ENCODE measurements at regions not wholly inside any gene's neighbourhood (a gene's known extent, or its start where the extent isn't known, plus 50 kb on each side); places are given as distances from the start of the nearest gene placed in this dataset.

DNA sequence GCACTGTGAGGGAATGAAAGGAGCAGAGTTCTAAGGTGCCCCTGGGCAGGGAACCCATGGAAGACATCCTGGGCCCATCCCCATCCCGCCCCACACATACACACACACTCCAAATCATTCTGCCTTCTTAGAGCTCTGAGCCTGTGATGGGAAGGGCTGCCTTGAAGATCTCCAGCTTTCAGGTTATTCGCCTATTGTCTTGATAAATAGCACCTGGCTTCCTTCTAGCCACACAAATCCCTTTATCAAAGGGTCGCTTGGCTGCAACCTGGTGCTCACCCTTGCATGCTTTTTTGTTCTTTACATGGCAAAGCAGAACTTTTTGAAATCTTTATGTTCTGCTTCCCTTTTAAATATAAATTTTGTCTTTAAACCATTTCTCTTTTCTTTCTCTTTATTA is 112.2 kb upstream of the TMTC1 start:
- TF ChIP-seq CTCF (IDR thresholded peaks at IDR 0.05), result no peak
- TF ChIP-seq POLR2A (IDR thresholded peaks at IDR 0.05), result no peak

Measured in testis (tissue), 2 donors.